Liver (tissue), 8 donors: ENCODE measurements at regions not wholly inside any gene's neighbourhood (a gene's known extent, or its start where the extent isn't known, plus 50 kb on each side); places are given as distances from the start of the nearest gene placed in this dataset.

Source experiments
- DNase-seq: peaks from one replicate; pipeline ENCODE4 v3.0.0-alpha.2; 2017; ENCODE audit warnings: low spot score
- H3K27ac ChIP-seq, 2 donors: one replicate each; pipeline ENCODE4 v1.7.0; 2013; ENCODE audit warnings: inconsistent platforms in 2 of 2, low read length in 2 of 2, control low read depth in 1 of 2, low read depth in 1 of 2, mild to moderate bottlenecking in 1 of 2
- H3K27me3 ChIP-seq, 4 donors: one replicate each; pipeline versions ENCODE4 v1.6.1 to v1.7.0; 2013; ENCODE audit warnings: low read length in 3 of 4, inconsistent platforms in 1 of 4, mild to moderate bottlenecking in 1 of 4, moderate library complexity in 1 of 4; ENCODE audit not compliant: control insufficient read depth in 4 of 4, insufficient read depth in 4 of 4
- H3K36me3 ChIP-seq, 4 donors: one replicate each; pipeline versions ENCODE4 v1.6.1 to v1.7.0; 2013; ENCODE audit warnings: low read length in 3 of 4, mild to moderate bottlenecking in 3 of 4, low read depth in 1 of 4, moderate library complexity in 1 of 4; ENCODE audit not compliant: control insufficient read depth in 4 of 4, insufficient read depth in 3 of 4
- H3K4me1 ChIP-seq, 4 donors: one replicate each; pipeline versions ENCODE4 v1.6.1 to v1.7.0; 2013; ENCODE audit warnings: low read length in 3 of 4, mild to moderate bottlenecking in 3 of 4, moderate library complexity in 1 of 4; ENCODE audit not compliant: control insufficient read depth in 4 of 4, insufficient read depth in 4 of 4
- H3K4me3 ChIP-seq, 3 donors: one replicate each; pipeline versions ENCODE4 v1.6.1 to v1.7.0; 2013; ENCODE audit warnings: low read length in 3 of 3, control low read depth in 1 of 3, low read depth in 1 of 3, mild to moderate bottlenecking in 1 of 3
- H3K9ac ChIP-seq, 2 donors: one replicate each; pipeline ENCODE4 v1.7.0; 2013; ENCODE audit warnings: low read length in 2 of 2, mild to moderate bottlenecking in 2 of 2, moderate library complexity in 2 of 2, control low read depth in 1 of 2, low read depth in 1 of 2
- H3K9me3 ChIP-seq, 4 donors: one replicate each; pipeline versions ENCODE4 v1.6.1 to v1.7.0; 2013; ENCODE audit warnings: low read length in 3 of 4; ENCODE audit not compliant: control insufficient read depth in 4 of 4
- EGR1 ChIP-seq, 2 donors: IDR thresholded peaks; 2 replicates each; pipeline ENCODE4 v1.6.1; 2016 to 2018; ENCODE audit warnings: antibody characterized with exemption in 2 of 2, low read depth in 2 of 2
- FOXA1 ChIP-seq: IDR thresholded peaks from 2 replicates; pipeline ENCODE4 v1.6.1; 2016; ENCODE audit warnings: antibody characterized with exemption
- FOXA2 ChIP-seq: IDR thresholded peaks from 2 replicates; pipeline ENCODE4 v1.6.1; 2016; ENCODE audit warnings: antibody characterized with exemption
- GABPA ChIP-seq, 2 donors: IDR thresholded peaks in 1 of 2; conservative IDR thresholded peaks in 1 of 2; 2 replicates each; pipeline ENCODE4 v1.6.1; 2016; ENCODE audit warnings: antibody characterized with exemption in 2 of 2, mild to moderate bottlenecking in 1 of 2, moderate library complexity in 1 of 2
- HNF4A ChIP-seq, 2 donors: conservative IDR thresholded peaks; 2 replicates each; pipeline ENCODE4 v1.6.1; 2016; ENCODE audit warnings: antibody characterized with exemption in 2 of 2, mild to moderate bottlenecking in 2 of 2
- HNF4G ChIP-seq: IDR thresholded peaks from 2 replicates; pipeline ENCODE4 v1.6.1; 2016; ENCODE audit warnings: antibody characterized with exemption
- JUND ChIP-seq, 2 donors: IDR thresholded peaks; 2 replicates each; pipeline ENCODE4 v1.6.1; 2016; ENCODE audit warnings: antibody characterized with exemption in 2 of 2
- NR2F2 ChIP-seq: IDR thresholded peaks from 2 replicates; pipeline ENCODE4 v1.6.1; 2016; ENCODE audit warnings: antibody characterized with exemption
- RAD21 ChIP-seq, 2 donors: IDR thresholded peaks; 2 replicates each; pipeline ENCODE4 v1.6.1; 2016; ENCODE audit warnings: antibody characterized with exemption in 2 of 2, mild to moderate bottlenecking in 2 of 2
- RXRA ChIP-seq, 2 donors: IDR thresholded peaks; 2 replicates each; pipeline ENCODE4 v1.6.1; 2017 to 2018; ENCODE audit warnings: antibody characterized with exemption in 2 of 2, mild to moderate bottlenecking in 1 of 2
- SP1 ChIP-seq: IDR thresholded peaks from 2 replicates; pipeline ENCODE4 v1.6.1; 2018; ENCODE audit warnings: antibody characterized with exemption, mild to moderate bottlenecking
- ZBTB33 ChIP-seq: IDR thresholded peaks from 2 replicates; pipeline ENCODE4 v1.6.1; 2016; ENCODE audit warnings: antibody characterized with exemption
- WGBS: extraction: QIAGEN DNeasy Blood & Tissue Kit; methylation state at CpG from one replicate; pipeline ENCODE4 v1.1.7; 2013; 5-methylcytosine and 5-hydroxymethylcytosine counted together
- TF ChIP-seq, protein P1 (sequence below): IDR thresholded peaks from 2 replicates; pipeline ENCODE4 v1.6.1; 2016; ENCODE audit warnings: antibody characterized with exemption, mild to moderate bottlenecking
- TF ChIP-seq, protein P2 (sequence below): fragments of 150-350 bp; IDR thresholded peaks from 2 replicates; pipeline ENCODE4 v1.5.1; 2017; ENCODE audit warnings: improper control_type of control experiment, low read depth, low read length; ENCODE audit not compliant: missing input control
- TF ChIP-seq, protein P3 (sequence below): IDR thresholded peaks from 2 replicates; pipeline ENCODE4 v1.6.1; 2016; ENCODE audit warnings: antibody characterized with exemption
- donor health status: healthy.
- donor health status: healthy.
- donor health status: healthy.
- donor health status: healthy.
- donor health status: healthy.

DNA sequence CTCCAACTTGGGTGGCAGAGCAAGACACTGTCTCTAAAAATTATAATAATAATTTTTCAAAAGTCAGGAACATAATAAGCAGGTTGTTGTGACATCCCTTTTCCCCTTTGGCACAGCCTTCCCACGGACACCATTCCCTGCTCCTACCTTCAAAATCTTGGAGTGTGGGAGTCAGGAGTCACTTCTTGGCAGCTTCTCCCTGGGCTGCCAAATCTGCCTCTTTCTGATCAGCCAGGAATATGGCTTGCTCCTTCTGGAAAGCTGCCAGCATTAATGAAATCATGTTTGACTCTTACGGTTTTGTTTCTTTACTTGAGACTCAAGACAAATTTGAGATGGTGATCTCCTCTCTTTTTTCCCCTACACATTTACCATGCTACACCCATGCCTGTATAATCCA is 391.4 kb upstream of the SYT1 start:
- Histone ChIP-seq H3K9me3 (peaks cover 0 to 5% (median 0%) of the 10 kb centered on the region in 4 donors), H3K27me3 (no peaks in the 10 kb centered on the region), H3K4me3 (no peak overlapping the region), H3K9ac (no peak overlapping the region), H3K4me1 (no peaks in the 10 kb centered on the region), H3K27ac (no peak overlapping the region), H3K36me3 (no peaks in the 10 kb centered on the region)
- TF ChIP-seq, protein P1, sequence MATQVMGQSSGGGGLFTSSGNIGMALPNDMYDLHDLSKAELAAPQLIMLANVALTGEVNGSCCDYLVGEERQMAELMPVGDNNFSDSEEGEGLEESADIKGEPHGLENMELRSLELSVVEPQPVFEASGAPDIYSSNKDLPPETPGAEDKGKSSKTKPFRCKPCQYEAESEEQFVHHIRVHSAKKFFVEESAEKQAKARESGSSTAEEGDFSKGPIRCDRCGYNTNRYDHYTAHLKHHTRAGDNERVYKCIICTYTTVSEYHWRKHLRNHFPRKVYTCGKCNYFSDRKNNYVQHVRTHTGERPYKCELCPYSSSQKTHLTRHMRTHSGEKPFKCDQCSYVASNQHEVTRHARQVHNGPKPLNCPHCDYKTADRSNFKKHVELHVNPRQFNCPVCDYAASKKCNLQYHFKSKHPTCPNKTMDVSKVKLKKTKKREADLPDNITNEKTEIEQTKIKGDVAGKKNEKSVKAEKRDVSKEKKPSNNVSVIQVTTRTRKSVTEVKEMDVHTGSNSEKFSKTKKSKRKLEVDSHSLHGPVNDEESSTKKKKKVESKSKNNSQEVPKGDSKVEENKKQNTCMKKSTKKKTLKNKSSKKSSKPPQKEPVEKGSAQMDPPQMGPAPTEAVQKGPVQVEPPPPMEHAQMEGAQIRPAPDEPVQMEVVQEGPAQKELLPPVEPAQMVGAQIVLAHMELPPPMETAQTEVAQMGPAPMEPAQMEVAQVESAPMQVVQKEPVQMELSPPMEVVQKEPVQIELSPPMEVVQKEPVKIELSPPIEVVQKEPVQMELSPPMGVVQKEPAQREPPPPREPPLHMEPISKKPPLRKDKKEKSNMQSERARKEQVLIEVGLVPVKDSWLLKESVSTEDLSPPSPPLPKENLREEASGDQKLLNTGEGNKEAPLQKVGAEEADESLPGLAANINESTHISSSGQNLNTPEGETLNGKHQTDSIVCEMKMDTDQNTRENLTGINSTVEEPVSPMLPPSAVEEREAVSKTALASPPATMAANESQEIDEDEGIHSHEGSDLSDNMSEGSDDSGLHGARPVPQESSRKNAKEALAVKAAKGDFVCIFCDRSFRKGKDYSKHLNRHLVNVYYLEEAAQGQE: no peak
- TF ChIP-seq HNF4A (conservative IDR thresholded peaks at IDR 0.05) (no peak), SP1 (no peak), FOXA1 (no peak), FOXA2 (no peak), EGR1 (IDR thresholded peaks at IDR 0.05; ENCODE audit: low read depth in 2 of 2) (no peak)
- TF ChIP-seq, protein P2, sequence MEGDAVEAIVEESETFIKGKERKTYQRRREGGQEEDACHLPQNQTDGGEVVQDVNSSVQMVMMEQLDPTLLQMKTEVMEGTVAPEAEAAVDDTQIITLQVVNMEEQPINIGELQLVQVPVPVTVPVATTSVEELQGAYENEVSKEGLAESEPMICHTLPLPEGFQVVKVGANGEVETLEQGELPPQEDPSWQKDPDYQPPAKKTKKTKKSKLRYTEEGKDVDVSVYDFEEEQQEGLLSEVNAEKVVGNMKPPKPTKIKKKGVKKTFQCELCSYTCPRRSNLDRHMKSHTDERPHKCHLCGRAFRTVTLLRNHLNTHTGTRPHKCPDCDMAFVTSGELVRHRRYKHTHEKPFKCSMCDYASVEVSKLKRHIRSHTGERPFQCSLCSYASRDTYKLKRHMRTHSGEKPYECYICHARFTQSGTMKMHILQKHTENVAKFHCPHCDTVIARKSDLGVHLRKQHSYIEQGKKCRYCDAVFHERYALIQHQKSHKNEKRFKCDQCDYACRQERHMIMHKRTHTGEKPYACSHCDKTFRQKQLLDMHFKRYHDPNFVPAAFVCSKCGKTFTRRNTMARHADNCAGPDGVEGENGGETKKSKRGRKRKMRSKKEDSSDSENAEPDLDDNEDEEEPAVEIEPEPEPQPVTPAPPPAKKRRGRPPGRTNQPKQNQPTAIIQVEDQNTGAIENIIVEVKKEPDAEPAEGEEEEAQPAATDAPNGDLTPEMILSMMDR: no peak
- TF ChIP-seq, protein P3, sequence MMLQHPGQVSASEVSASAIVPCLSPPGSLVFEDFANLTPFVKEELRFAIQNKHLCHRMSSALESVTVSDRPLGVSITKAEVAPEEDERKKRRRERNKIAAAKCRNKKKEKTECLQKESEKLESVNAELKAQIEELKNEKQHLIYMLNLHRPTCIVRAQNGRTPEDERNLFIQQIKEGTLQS: no peak
- no peak for DNase-seq
- WGBS: 71% methylated on average over 2 of the region's 2 CpGs

DNA sequence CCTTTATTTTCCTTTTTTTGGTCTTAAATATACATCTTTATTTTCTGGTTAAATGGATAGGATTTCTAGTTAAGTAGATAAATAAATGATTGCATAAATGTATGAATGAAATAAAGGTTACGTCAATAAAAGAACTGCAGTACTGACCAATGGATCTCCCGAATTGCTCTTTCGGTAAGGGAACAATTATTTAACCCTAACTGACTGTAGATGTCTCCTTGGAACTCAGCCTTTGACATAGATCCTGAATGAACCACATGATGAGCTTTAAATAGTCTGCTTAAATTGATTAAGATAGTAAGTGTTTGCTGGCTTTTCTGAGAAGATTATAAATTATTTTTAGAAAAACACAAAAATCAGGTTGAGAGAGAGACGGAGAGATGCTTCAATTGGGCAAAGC is 391.0 kb upstream of the SYT1 start:
- H3K27ac ChIP-seq: no peak overlapping the region
- DNase-seq: no peak
- no peaks in the 10 kb centered on the region for H3K4me1 ChIP-seq
- WGBS: 82% methylated on average over 4 of the region's 4 CpGs
- H3K4me3 ChIP-seq: no peak overlapping the region
- no peak overlapping the region for H3K9ac ChIP-seq
- no peaks in the 10 kb centered on the region for H3K36me3 ChIP-seq
- peaks cover 0 to 5% (median 0%) of the 10 kb centered on the region in 4 donors for H3K9me3 ChIP-seq
- no peaks in the 10 kb centered on the region for H3K27me3 ChIP-seq
- TF ChIP-seq RAD21 (IDR thresholded peaks at IDR 0.05): no peak
- no peak for TF ChIP-seq JUND (IDR thresholded peaks at IDR 0.05)
- no peak for TF ChIP-seq RXRA (IDR thresholded peaks at IDR 0.05)
- TF ChIP-seq ZBTB33: no peak
- no peak for TF ChIP-seq GABPA (IDR thresholded peaks at IDR 0.05 in 1 of 2, conservative IDR thresholded peaks at IDR 0.05 in 1 of 2)
- TF ChIP-seq FOXA1: no peak
- no peak for TF ChIP-seq NR2F2
- TF ChIP-seq, protein P1: no peak
- no peak for TF ChIP-seq HNF4A (conservative IDR thresholded peaks at IDR 0.05)
- no peak for TF ChIP-seq EGR1 (IDR thresholded peaks at IDR 0.05; ENCODE audit: low read depth in 2 of 2)
- TF ChIP-seq HNF4G: no peak
- TF ChIP-seq, protein P2: no peak
